ENCODE measurements at regions not wholly inside any gene's neighbourhood (a gene's known extent, or its start where the extent isn't known, plus 50 kb on each side); places are given as distances from the start of the nearest gene placed in this dataset.

DNA sequence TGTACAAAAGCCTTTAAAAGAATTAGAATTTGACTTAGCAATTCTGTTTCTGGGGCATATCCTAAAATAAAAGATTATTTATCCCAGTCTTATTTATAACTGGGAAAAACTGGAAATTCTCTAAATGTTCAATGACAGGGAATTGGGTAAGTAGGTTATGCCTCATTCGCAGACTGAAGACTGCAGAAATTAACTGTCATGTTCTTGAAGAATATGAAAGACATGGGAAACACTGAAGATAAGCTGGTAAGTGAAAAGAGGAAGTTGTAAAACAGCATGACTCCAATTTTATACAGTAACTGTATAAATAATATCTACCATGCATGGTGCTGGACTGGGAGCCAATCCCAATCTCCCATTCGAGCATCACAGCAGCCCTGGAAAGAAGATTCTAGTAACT, 50.6 kb upstream of the SLC2A1 start:
- Histone ChIP-seq H3K27me3 (ENCODE audit: control insufficient read depth, insufficient read depth, low read length) (no peaks in the 10 kb centered on the region), H3K27ac (ENCODE audit: low read length) (no peak overlapping the region), H3K9me3 (ENCODE audit: control insufficient read depth, insufficient read depth, low read depth, low read length) (no peaks in the 10 kb centered on the region), H3K36me3 (ENCODE audit: control insufficient read depth, insufficient read depth, low read length) (no peaks in the 10 kb centered on the region), H3K4me3 (ENCODE audit: low read depth in 2 of 2, low read length in 2 of 2) (no peak overlapping the region), H3K4me1 (ENCODE audit: control insufficient read depth, insufficient read depth, low read length) (no peaks in the 10 kb centered on the region)
- TF ChIP-seq TCF7L2 (IDR thresholded peaks at IDR 0.05; ENCODE audit: low read depth, low read length), result no peak
- no peak for TF ChIP-seq POLR2AphosphoS5 (IDR thresholded peaks at IDR 0.05; ENCODE audit: low read depth, low read length)
- TF ChIP-seq, protein P1, sequence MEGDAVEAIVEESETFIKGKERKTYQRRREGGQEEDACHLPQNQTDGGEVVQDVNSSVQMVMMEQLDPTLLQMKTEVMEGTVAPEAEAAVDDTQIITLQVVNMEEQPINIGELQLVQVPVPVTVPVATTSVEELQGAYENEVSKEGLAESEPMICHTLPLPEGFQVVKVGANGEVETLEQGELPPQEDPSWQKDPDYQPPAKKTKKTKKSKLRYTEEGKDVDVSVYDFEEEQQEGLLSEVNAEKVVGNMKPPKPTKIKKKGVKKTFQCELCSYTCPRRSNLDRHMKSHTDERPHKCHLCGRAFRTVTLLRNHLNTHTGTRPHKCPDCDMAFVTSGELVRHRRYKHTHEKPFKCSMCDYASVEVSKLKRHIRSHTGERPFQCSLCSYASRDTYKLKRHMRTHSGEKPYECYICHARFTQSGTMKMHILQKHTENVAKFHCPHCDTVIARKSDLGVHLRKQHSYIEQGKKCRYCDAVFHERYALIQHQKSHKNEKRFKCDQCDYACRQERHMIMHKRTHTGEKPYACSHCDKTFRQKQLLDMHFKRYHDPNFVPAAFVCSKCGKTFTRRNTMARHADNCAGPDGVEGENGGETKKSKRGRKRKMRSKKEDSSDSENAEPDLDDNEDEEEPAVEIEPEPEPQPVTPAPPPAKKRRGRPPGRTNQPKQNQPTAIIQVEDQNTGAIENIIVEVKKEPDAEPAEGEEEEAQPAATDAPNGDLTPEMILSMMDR (IDR thresholded peaks at IDR 0.05), result no peak
- TF ChIP-seq, protein P2, sequence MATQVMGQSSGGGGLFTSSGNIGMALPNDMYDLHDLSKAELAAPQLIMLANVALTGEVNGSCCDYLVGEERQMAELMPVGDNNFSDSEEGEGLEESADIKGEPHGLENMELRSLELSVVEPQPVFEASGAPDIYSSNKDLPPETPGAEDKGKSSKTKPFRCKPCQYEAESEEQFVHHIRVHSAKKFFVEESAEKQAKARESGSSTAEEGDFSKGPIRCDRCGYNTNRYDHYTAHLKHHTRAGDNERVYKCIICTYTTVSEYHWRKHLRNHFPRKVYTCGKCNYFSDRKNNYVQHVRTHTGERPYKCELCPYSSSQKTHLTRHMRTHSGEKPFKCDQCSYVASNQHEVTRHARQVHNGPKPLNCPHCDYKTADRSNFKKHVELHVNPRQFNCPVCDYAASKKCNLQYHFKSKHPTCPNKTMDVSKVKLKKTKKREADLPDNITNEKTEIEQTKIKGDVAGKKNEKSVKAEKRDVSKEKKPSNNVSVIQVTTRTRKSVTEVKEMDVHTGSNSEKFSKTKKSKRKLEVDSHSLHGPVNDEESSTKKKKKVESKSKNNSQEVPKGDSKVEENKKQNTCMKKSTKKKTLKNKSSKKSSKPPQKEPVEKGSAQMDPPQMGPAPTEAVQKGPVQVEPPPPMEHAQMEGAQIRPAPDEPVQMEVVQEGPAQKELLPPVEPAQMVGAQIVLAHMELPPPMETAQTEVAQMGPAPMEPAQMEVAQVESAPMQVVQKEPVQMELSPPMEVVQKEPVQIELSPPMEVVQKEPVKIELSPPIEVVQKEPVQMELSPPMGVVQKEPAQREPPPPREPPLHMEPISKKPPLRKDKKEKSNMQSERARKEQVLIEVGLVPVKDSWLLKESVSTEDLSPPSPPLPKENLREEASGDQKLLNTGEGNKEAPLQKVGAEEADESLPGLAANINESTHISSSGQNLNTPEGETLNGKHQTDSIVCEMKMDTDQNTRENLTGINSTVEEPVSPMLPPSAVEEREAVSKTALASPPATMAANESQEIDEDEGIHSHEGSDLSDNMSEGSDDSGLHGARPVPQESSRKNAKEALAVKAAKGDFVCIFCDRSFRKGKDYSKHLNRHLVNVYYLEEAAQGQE (IDR thresholded peaks at IDR 0.05; ENCODE audit: insufficient read depth in 1 of 2, low read depth in 2 of 2, low read length in 1 of 2), result no peak
- no peak for TF ChIP-seq SIN3A (IDR thresholded peaks at IDR 0.05; ENCODE audit: borderline replicate concordance, insufficient read depth, low read depth, low read length)
- intact Hi-C loops (cut with micrococcal nuclease; ENCODE audit: unreplicated experiment) (no loop called here), in situ Hi-C loops (cut with HindIII; ENCODE audit: low pct_unique_long_range_greater_than_20kb, low sequenced_read_pairs) (no loop called here)
- ChIA-PET POLR2A (interaction anchor here (0.6 kb wide), 1 partner anchor 33 kb away, joined by 3 read pairs; no protein-coding TSS in a partner anchor), CTCF (no interaction called here)
- no peak for ATAC-seq
- no peak for DNase-seq (ENCODE audit: low read depth, low spot score)
- no TSS peak for BruUV-seq (replicated peaks)

DNA sequence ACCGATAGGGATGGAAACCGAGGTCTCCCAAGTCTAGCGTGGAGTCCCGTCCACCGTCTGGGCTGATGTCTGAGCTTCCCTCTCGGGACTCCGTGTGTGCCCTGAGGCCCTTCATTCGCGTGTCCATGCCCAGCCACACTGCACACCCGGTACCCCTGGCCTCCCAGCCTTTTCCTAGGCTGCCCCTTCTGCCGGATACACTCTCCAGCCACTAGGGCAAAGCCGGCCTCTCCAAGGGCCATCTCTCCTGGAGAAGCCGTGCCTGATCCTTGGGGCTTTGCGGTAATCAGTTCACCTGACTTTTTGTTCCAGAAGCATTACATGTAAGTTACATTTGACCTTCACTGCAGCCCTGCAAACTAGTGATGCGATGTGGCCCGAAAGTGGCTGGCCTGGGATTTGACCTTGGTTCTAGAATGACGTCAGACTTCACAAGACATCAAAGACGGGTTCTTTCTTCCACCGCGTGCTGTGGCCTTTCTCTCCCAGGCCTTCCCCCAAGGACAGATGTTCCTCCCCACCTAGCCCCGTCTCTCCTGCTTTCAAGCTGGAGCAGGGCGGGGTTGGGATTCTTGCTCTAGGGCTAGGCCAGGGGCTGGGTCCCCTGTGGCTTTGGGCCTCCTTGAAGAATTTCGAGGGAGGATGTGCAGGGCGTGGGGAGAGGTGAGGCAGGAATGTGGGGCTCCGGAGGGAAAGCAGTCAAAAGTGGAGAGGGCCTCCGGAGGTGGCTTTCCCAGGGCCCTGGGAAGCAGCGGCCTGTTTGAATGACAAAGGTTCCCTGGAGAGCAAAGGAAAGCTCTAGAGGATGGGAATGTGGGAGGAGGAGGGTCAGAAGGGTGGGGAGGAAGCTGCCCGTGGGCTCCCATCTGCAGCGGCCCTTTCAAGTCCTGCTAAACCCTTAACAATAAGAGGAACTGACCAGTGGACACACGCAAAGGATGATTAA, 49.7 kb upstream of the SLC2A1 start:
- no peak for ATAC-seq
- POLR2A ChIA-PET, result interaction anchor here (0.6 kb wide), 3 partner anchors 15 to 32 kb away, joined by 3 to 4 read pairs (median 3); no protein-coding TSS in a partner anchor
- TF ChIP-seq TCF7L2 (IDR thresholded peaks at IDR 0.05; ENCODE audit: low read depth, low read length), result no peak
- TF ChIP-seq, protein P2 (IDR thresholded peaks at IDR 0.05; ENCODE audit: insufficient read depth in 1 of 2, low read depth in 2 of 2, low read length in 1 of 2), result no peak
- TF ChIP-seq SIN3A (IDR thresholded peaks at IDR 0.05; ENCODE audit: borderline replicate concordance, insufficient read depth, low read depth, low read length), result no peak
- TF ChIP-seq, protein P1 (IDR thresholded peaks at IDR 0.05), result no peak
- no peak for TF ChIP-seq POLR2AphosphoS5 (IDR thresholded peaks at IDR 0.05; ENCODE audit: low read depth, low read length)
- in situ Hi-C loops (cut with HindIII; ENCODE audit: low pct_unique_long_range_greater_than_20kb, low sequenced_read_pairs) (no loop called here), intact Hi-C loops (cut with micrococcal nuclease; ENCODE audit: unreplicated experiment) (no loop called here)
- Histone ChIP-seq H3K27ac (ENCODE audit: low read length) (no peak overlapping the region), H3K4me1 (ENCODE audit: control insufficient read depth, insufficient read depth, low read length) (no peaks in the 10 kb centered on the region), H3K9me3 (ENCODE audit: control insufficient read depth, insufficient read depth, low read depth, low read length) (no peaks in the 10 kb centered on the region), H3K27me3 (ENCODE audit: control insufficient read depth, insufficient read depth, low read length) (no peaks in the 10 kb centered on the region), H3K36me3 (ENCODE audit: control insufficient read depth, insufficient read depth, low read length) (no peaks in the 10 kb centered on the region), H3K4me3 (ENCODE audit: low read depth in 2 of 2, low read length in 2 of 2) (no peak overlapping the region)
- no peak for DNase-seq (ENCODE audit: low read depth, low spot score)
- BruUV-seq (replicated peaks), result no TSS peak
- CTCF ChIA-PET, result interaction anchor here (0.5 kb wide), 1 partner anchor 9 kb away, joined by 5 read pairs; no protein-coding TSS in a partner anchor

All from Panc1 (cell line).